ENCODE measurements at regions not wholly inside any gene's neighbourhood (a gene's known extent, or its start where the extent isn't known, plus 50 kb on each side); places are given as distances from the start of the nearest gene placed in this dataset.
A peak's percentile ranks its signal among the peaks of the same experiment; 100 is the strongest.
"Not testable (repeated sequence)": the region's sequence is repeated elsewhere in the genome, so short reads cannot be mapped to it uniquely, and the experiment has no call there.

DNA sequence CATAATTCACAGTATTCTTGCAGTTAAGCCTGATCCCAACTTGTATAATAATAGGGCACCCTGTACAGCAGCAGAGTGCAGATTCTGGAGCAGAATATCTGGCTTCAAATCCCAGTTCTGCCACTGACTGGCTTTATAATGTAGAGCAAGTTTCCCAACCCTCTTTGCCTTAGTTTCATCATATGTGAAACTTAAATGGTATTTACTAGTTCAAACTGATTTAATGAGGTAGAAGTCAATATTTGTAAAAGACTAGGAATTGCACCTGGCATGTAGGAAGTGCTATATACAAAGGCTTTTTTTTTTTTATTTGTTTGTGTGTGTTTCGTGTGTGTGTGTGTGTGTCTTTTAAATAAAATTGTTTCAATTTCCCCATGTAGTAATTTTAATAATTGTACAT, 125.9 kb downstream of the CCER1 start:
- peak; percentile 2 for DNase-seq (ENCODE audit: low spot score)

- no peak for DNase-seq (ENCODE audit: low spot score)
Observed at GRCh38 chr12:90828621-90829020, 126.4 kb downstream of the CCER1 start.

- DNase-seq (ENCODE audit: low spot score): no peak
Observed at GRCh38 chr12:90827567-90827966, 127.4 kb downstream of the CCER1 start.

DNA sequence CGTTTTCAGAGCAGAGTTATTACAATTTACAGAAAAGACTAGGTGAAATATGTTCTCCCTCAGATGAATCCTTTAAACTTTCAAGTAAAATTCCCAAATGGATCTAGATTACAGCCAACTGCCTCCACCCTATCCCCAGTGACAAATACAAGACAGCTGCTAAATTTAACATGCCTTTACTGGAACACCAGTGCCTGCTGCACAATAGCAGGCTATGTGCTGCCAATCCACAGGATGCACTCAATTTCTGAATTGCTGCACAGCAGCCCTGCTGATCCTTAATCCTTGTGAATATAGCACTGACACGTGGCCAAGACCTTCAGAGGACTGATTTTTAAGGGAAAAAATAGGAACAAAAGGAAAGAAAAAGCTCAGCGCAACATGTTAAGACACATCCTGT, 128.9 kb downstream of the CCER1 start:
- DNase-seq (ENCODE audit: low spot score): no peak

DNA sequence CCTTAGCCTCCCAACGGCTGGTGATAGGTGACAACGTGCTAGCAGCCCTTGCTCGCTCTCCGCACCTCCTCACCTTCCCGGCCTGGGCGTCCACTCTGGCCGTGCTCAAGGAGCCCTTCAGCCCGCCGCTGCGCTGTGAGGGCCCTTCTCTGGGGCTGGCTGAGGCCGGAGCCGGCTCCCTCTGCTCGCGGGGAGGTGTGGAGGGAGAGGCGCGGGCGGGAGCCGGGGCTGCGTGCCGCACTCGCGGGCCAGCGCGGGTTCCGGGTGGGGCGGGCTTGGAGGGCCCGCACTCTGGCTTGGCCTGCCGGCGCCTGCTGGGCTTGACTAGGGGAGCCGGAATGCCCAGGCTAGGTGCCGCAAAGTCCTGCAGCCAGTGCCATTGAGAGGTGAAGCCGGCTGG, 131.1 kb downstream of the CCER1 start:
- DNase-seq (ENCODE audit: low spot score): no peak

- DNase-seq (ENCODE audit: low spot score): no peak
Observed at GRCh38 chr12:90819709-90820108, 135.3 kb downstream of the CCER1 start.

GRCh38 chr12:90816353-90817089, 138.5 kb downstream of the CCER1 start:
- no peak for DNase-seq (ENCODE audit: low spot score)

DNA sequence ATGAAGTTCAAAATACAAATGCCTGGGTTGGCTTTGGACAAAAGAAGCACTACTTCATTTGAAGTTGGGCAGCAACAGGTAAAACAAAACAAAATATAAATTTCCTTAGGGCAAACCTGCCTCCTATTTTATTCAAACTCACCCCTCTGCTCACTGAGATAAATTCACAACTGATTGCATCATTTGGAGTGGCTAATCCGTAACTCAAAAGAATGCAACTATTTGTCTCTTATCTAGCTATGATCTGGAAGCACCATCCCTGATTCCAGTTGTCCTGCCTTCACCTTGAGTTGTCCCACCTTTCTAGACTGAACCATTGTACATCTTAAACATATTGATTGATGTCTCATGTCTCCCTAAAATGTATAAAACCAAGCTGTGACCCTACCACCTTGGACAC, 145.0 kb downstream of the CCER1 start:
- no peak for DNase-seq (ENCODE audit: low spot score)

- DNase-seq (ENCODE audit: low spot score): no peak
Observed at GRCh38 chr12:90808568-90808967, 146.4 kb downstream of the CCER1 start.

DNA sequence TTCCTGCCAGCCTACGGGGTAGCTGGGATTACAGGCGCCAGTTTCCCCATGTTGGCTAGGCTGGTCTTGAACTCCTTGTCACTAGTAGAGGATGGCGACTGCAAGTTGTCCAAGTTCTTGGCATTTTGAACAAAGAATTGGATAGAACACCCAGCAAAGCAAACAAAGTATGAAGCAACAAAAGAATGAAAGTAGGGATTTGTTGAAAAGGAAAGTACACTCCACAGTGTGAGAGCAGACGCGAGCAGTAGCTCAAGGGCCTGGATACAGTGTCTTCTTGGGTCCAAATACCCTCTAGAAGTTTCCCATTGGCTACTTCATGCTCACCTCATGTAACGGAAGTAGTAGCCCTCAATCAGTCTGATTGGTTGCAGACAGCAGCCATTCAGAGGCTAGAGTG, 152.2 kb downstream of the CCER1 start:
- DNase-seq (ENCODE audit: low spot score): no peak

GRCh38 chr12:90801776-90802175, 153.2 kb downstream of the CCER1 start:
- DNase-seq (ENCODE audit: low spot score): no peak

DNA sequence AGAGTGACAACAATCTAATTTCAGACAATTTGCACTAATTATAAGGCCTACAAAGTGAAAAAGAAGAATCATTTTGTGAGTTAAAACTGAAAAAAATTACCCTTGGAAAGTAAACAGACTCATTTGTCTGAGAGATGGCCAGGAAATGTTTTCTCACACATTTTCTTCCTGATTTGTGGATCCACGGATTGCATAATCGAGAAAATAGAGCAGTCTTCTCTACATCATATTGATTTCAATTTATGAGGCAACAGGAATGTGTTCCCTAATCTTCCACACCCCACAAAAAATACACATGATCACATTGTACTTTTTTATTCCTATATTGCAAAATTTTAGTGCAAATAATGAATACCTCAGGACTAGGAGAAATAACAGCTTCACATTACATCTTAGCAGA, 160.8 kb downstream of the CCER1 start:
- no peak for DNase-seq (ENCODE audit: low spot score)

- DNase-seq (ENCODE audit: low spot score): not testable (repeated sequence)
Observed at GRCh38 chr12:90792718-90793117, 162.3 kb downstream of the CCER1 start.

GRCh38 chr12:90791445-90791844, 163.5 kb downstream of the CCER1 start:
- DNase-seq (ENCODE audit: low spot score): no peak

GRCh38 chr12:90790747-90791146, 164.2 kb downstream of the CCER1 start:
- no peak for DNase-seq (ENCODE audit: low spot score)

- DNase-seq (ENCODE audit: low spot score): no peak
Observed at GRCh38 chr12:90773491-90773890, 181.5 kb downstream of the CCER1 start.

- DNase-seq (ENCODE audit: low spot score): no peak
Observed at GRCh38 chr12:90770861-90771260, 184.1 kb downstream of the CCER1 start.

- DNase-seq (ENCODE audit: low spot score): no peak
Observed at GRCh38 chr12:90757957-90758356, 197.0 kb downstream of the CCER1 start.

DNA sequence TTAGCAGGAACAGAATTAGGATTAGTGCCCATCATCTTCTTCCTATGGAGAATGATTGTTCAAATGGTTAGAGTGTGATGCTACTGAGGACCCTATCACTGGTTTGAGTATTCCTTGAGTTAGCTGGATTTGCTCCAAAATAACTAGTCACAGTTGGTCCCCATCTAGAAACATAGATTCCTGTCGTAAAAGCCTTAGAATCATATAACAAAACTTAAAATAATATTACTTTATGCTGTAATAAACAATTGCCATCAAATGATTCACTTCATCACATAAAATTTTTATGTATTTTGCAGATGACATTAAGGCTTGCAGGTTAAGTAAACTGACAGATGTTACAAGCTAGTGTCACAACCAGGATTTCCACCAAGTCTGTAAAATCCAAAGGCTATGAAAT, 209.8 kb downstream of the CCER1 start:
- no peak for DNase-seq (ENCODE audit: low spot score)

DNA sequence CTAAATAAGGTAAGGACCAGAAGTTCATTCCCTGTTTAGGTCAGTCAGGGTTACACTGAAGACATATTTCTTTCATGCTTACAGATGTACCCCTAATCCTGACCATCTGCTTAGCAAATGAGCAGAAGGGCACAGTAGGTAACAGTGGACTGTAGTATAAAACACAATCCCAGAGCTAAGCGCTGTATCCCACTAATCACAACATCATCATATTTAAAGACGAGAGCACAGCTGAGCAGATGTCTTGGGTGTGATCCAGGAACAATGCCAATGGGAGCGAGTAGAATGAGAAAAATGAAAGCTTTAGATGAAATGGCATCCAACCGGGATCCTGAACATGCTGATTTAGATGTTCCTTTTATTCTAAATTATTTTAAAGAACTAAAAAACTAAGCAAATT, 213.4 kb downstream of the CCER1 start:
- no peak for DNase-seq (ENCODE audit: low spot score)

- DNase-seq (ENCODE audit: low spot score): no peak
Observed at GRCh38 chr12:90729736-90730135, 225.2 kb downstream of the CCER1 start.

DNA sequence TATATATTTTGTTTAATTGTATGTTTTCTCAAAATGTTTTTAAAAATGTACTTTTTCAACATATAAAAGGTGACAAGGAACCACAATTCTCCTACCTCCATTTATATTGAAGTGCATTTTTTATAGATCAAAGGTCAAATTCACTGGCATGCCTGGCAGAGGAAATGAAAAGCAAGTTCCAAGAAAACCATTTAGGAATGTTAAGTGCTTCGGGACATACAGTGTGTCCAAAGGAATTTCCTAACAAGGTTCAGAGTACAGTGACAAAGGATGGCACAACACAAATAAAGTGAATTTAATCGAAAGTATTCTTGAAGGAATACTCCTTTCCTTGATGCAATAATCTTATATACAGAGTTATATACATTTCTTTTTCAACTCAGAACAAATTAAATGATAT, 242.3 kb downstream of the CCER1 start:
- DNase-seq (ENCODE audit: low spot score): no peak

- DNase-seq (ENCODE audit: low spot score): no peak
Observed at GRCh38 chr12:90710711-90711110, 244.3 kb downstream of the CCER1 start.

DNA sequence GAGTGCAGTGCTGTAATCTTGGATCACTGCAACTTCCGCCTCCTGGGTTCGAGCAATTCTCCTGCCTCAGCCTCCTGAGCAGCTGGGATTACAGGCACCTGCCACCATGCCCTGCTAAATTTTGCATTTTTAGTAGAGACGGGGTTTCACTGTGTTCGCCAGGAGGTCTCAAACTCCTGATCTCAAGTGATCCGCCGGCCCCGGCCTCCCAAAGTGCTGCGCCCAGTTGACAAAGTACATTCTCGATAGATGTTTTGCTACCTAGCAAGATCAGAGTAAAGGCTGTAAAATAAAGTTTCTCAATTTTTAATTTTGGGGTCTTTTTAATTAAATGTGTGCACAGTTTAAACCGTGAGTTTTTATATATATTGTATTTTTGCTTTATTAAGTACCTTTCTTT, 248.9 kb downstream of the CCER1 start:
- DNase-seq (ENCODE audit: low spot score): no peak

DNA sequence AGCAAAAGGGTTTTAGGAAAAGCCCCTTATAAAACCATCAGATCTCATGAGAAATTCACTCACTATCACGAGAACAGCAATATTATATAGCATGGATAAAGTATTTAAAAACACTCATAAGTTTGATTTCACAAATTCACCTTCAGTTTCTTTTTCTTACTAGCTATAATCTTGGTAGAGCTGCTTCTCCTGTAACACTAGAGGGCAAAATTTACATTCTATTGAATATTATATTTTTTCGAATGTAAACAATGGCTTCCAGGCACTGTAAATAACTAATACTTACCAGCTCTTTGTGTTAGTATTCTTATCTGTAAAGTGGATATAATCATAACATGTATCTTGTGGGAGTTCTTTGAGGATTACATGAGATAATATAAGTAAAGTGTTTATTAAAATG, 259.6 kb downstream of the CCER1 start:
- no peak for DNase-seq (ENCODE audit: low spot score)

Measured in HuH-7 (cell line).